ENCODE measurements at regions not wholly inside any gene's neighbourhood (a gene's known extent, or its start where the extent isn't known, plus 50 kb on each side); places are given as distances from the start of the nearest gene placed in this dataset.

GRCh38 chr3:8399686-8400085 is 101.9 kb upstream of the LMCD1 start:
- TF ChIP-seq CTCF (conservative IDR thresholded peaks at IDR 0.05; ENCODE audit: low read depth, low read length) = no peak
- Histone ChIP-seq H2AFZ (ENCODE audit: low read depth) (no peak overlapping the region), H3K79me2 (ENCODE audit: insufficient read depth, low read depth) (no peaks in the 10 kb centered on the region), H3K27me3 (ENCODE audit: insufficient read depth, low read depth) (no peaks in the 10 kb centered on the region), H4K20me1 (ENCODE audit: insufficient read depth) (no peaks in the 10 kb centered on the region), H3K4me1 (ENCODE audit: low read depth, poor library complexity, severe bottlenecking) (no peaks in the 10 kb centered on the region), H3K9ac (no peak overlapping the region), H3K27ac (no peak overlapping the region), H3K4me2 (no peak overlapping the region), H3K4me3 (IDR thresholded peaks at IDR 0.05; ENCODE audit: insufficient read depth, low read depth, low read length) (no peak overlapping the region), H3K36me3 (ENCODE audit: insufficient read depth) (no peaks in the 10 kb centered on the region)

DNA sequence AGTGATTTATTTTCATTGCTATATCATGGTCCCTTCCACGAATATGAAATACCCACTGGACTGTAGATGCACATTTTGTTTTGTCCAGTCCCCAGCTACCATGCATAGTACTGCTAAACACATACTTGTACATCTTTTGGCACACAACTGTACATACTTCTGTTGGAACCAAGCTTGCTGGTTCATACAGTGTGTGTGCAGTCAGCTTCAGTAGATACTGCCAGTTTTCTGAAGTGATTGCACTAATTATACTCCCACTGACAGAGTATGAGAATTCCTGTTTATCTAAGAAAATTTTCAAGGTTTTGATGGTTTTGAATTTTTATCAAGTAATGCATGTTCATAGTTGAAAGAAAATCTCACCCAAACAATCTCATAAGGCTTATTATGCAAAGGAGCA is 100.7 kb upstream of the LMCD1 start:
- no peak overlapping the region for H3K4me3 ChIP-seq (IDR thresholded peaks at IDR 0.05; ENCODE audit: insufficient read depth, low read depth, low read length)
- no peak for TF ChIP-seq CTCF (conservative IDR thresholded peaks at IDR 0.05; ENCODE audit: low read depth, low read length)
- H3K79me2 ChIP-seq (ENCODE audit: insufficient read depth, low read depth) = no peaks in the 10 kb centered on the region

GRCh38 chr3:8403996-8404395 is 97.6 kb upstream of the LMCD1 start:
- Histone ChIP-seq H3K9ac (no peak overlapping the region), H3K36me3 (ENCODE audit: insufficient read depth) (no peaks in the 10 kb centered on the region), H4K20me1 (ENCODE audit: insufficient read depth) (no peaks in the 10 kb centered on the region), H3K27ac (no peak overlapping the region), H3K4me3 (IDR thresholded peaks at IDR 0.05; ENCODE audit: insufficient read depth, low read depth, low read length) (no peak overlapping the region), H3K4me1 (ENCODE audit: low read depth, poor library complexity, severe bottlenecking) (no peaks in the 10 kb centered on the region), H2AFZ (ENCODE audit: low read depth) (no peak overlapping the region), H3K79me2 (ENCODE audit: insufficient read depth, low read depth) (no peaks in the 10 kb centered on the region), H3K27me3 (ENCODE audit: insufficient read depth, low read depth) (no peaks in the 10 kb centered on the region), H3K4me2 (no peak overlapping the region)
- no peak for TF ChIP-seq CTCF (conservative IDR thresholded peaks at IDR 0.05; ENCODE audit: low read depth, low read length)

More for the DNA sequence above, 100.7 kb upstream of the LMCD1 start:
- H2AFZ ChIP-seq (ENCODE audit: low read depth) = no peak overlapping the region
- no peaks in the 10 kb centered on the region for H3K27me3 ChIP-seq (ENCODE audit: insufficient read depth, low read depth)
- H3K9ac ChIP-seq = no peak overlapping the region
- no peaks in the 10 kb centered on the region for H4K20me1 ChIP-seq (ENCODE audit: insufficient read depth)
- no peak overlapping the region for H3K4me2 ChIP-seq
- H3K36me3 ChIP-seq (ENCODE audit: insufficient read depth) = no peaks in the 10 kb centered on the region
- no peak overlapping the region for H3K27ac ChIP-seq
- no peaks in the 10 kb centered on the region for H3K4me1 ChIP-seq (ENCODE audit: low read depth, poor library complexity, severe bottlenecking)

DNA sequence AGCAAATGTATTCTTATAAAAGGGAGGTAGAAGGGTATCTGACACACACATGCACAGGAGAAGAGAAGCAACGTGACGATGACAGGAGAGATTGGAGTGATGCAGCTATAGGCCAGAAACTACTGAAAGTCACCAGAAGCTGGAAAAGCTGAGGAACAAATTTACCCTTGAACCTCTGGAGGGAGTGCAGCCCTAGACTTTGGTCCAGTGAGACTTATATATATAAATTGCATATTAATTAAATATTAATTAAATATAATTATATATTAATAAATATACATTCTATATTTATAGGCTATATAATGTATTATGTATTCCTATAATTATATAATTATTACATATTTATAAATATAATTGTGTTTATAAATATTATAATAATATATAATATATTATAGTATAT is 96.5 kb upstream of the LMCD1 start:
- no peak overlapping the region for H3K9ac ChIP-seq
- no peaks in the 10 kb centered on the region for H3K27me3 ChIP-seq (ENCODE audit: insufficient read depth, low read depth)
- no peak overlapping the region for H3K4me2 ChIP-seq
- no peak overlapping the region for H3K4me3 ChIP-seq (IDR thresholded peaks at IDR 0.05; ENCODE audit: insufficient read depth, low read depth, low read length)
- no peaks in the 10 kb centered on the region for H4K20me1 ChIP-seq (ENCODE audit: insufficient read depth)
- no peak for TF ChIP-seq CTCF (conservative IDR thresholded peaks at IDR 0.05; ENCODE audit: low read depth, low read length)
- no peaks in the 10 kb centered on the region for H3K36me3 ChIP-seq (ENCODE audit: insufficient read depth)
- H3K4me1 ChIP-seq (ENCODE audit: low read depth, poor library complexity, severe bottlenecking) = no peaks in the 10 kb centered on the region
- no peak overlapping the region for H2AFZ ChIP-seq (ENCODE audit: low read depth)
- no peak overlapping the region for H3K27ac ChIP-seq
- H3K79me2 ChIP-seq (ENCODE audit: insufficient read depth, low read depth) = no peaks in the 10 kb centered on the region

DNA sequence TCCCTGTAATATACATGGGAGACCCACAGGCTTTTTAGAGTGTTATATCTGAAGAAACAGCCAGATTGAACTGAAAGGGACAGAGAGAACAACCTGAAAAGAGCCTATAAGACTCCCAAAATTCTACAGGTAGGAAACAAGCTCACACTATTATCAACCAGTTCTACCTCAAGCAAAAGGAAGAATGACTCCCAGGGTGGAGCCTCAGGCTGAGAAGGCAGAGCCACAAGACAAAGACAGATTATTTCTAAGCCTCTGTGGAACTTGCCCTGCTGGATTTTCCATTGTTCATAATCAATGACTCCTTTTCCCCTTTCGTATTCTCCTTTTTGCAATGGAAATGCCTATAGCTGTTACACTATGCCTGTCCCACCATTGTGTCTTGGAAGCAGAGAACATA is 95.1 kb upstream of the LMCD1 start:
- TF ChIP-seq CTCF (conservative IDR thresholded peaks at IDR 0.05; ENCODE audit: low read depth, low read length) = no peak
- Histone ChIP-seq H2AFZ (ENCODE audit: low read depth) (no peak overlapping the region), H3K27me3 (ENCODE audit: insufficient read depth, low read depth) (no peaks in the 10 kb centered on the region), H3K4me3 (IDR thresholded peaks at IDR 0.05; ENCODE audit: insufficient read depth, low read depth, low read length) (no peak overlapping the region), H3K9ac (no peak overlapping the region), H3K27ac (no peak overlapping the region), H3K4me2 (no peak overlapping the region), H3K4me1 (ENCODE audit: low read depth, poor library complexity, severe bottlenecking) (no peaks in the 10 kb centered on the region), H3K36me3 (ENCODE audit: insufficient read depth) (no peaks in the 10 kb centered on the region), H3K79me2 (ENCODE audit: insufficient read depth, low read depth) (no peaks in the 10 kb centered on the region), H4K20me1 (ENCODE audit: insufficient read depth) (no peaks in the 10 kb centered on the region)

Data from KMS-11 (cell line).